ENCODE measurements at regions not wholly inside any gene's neighbourhood (a gene's known extent, or its start where the extent isn't known, plus 50 kb on each side); places are given as distances from the start of the nearest gene placed in this dataset.

GRCh38 chr12:93163260-93164036, 214.3 kb upstream of the NUDT4 start:
- no peak for DNase-seq

- no peak for DNase-seq
These were observed 213.4 kb upstream of the NUDT4 start for GRCh38 chr12:93164103-93164880.

GRCh38 chr12:93165384-93165932, 212.3 kb upstream of the NUDT4 start:
- DNase-seq, result no peak

GRCh38 chr12:93166541-93167307, 211.0 kb upstream of the NUDT4 start:
- no peak for DNase-seq

DNA sequence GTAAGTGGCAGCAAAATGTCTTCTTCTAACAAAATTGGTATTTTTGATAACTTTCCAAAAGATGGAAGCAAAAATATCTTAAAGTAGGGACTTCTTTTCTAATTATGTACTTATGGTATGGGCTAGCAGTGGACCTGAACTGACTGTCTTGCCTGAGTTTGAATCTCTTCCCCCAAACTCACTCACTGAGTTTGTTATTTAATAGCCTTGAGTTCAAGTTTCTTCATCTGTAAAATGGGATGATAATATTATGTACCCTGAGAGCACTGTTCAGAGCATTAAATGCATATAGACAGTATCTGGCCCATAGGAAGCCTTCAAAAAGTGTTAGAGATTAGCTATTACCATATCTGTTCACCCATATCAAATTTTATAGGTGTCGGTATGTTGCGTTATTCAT, 210.4 kb upstream of the NUDT4 start:
- DNase-seq, result no peak

- DNase-seq, result no peak
These were observed 209.8 kb upstream of the NUDT4 start for GRCh38 chr12:93167841-93168492.

DNA sequence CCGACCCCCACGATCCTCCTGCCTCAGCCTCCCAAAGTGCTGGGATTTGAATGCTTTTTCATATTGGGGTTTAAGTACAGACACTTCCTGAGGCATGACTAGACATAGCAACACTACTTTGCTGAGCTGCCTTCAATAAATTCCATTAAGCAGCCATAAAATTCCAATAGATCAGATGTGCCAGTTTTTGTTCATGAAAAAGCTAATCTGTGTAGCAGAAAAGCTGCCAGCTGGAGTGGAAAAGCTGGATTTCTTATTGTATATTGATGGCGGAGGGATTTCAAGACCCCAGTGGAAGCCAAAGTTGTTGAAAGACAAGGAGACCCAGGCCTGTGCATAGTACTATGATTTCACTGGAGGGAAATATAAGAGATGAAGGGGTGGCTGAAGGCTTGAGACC, 209.0 kb upstream of the NUDT4 start:
- DNase-seq, result no peak

- DNase-seq, result no peak
These were observed 208.2 kb upstream of the NUDT4 start for GRCh38 chr12:93169536-93169935.

DNA sequence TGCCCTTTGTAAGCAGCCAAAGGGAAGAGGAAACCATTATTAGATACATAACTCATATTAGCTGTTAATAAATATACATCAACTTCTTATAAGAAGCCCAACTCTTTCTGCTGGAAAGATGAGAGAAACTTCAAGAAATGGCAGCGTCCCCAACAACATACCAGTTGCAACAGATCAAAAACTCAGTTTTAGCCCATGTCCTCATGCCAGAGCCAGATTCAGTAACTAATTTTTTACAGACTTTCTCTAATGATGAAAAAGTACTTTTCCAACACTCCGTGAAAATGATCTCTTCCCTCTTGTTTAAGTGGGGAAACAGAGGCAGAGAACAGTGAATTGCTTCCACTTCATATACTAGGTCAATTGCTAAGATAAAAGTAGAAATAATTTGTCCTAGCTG, 206.8 kb upstream of the NUDT4 start:
- no peak for DNase-seq

- no peak for DNase-seq
These were observed 204.4 kb upstream of the NUDT4 start for GRCh38 chr12:93173178-93173957.

GRCh38 chr12:93174048-93174447, 203.7 kb upstream of the NUDT4 start:
- DNase-seq, result no peak

- DNase-seq, result no peak
These were observed 203.3 kb upstream of the NUDT4 start for GRCh38 chr12:93174473-93174872.

GRCh38 chr12:93176165-93176564, 201.6 kb upstream of the NUDT4 start:
- no peak for DNase-seq

DNA sequence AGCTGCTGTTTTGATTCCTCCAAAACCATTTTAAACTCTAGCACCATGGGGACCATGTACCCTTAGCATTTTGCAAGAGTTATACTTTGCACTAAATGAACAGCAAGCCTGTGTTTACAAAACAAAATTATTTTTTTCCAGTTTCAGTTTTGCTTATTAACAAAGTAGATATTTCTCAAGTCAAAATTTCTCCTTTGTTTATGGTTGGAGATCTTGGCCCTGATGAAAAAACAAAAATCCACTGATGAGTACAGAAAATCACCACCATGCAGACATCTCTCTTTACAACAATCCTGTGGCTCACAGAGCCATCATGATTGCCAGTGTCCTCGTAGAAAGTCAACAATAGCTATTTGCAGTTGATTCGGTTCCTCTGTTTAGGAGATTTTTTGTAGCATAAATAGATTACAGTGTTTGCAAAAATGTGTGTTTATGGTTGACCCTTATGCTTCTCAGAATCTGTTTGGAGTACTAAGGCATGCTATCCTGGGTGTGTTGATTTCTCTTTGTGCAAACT, 201.1 kb upstream of the NUDT4 start:
- DNase-seq, result no peak

- no peak for DNase-seq
These were observed 200.2 kb upstream of the NUDT4 start for GRCh38 chr12:93177208-93178153.

GRCh38 chr12:93178154-93178878, 199.4 kb upstream of the NUDT4 start:
- DNase-seq, result no peak

- no peak for DNase-seq
These were observed 197.9 kb upstream of the NUDT4 start for GRCh38 chr12:93179792-93180191.

DNA sequence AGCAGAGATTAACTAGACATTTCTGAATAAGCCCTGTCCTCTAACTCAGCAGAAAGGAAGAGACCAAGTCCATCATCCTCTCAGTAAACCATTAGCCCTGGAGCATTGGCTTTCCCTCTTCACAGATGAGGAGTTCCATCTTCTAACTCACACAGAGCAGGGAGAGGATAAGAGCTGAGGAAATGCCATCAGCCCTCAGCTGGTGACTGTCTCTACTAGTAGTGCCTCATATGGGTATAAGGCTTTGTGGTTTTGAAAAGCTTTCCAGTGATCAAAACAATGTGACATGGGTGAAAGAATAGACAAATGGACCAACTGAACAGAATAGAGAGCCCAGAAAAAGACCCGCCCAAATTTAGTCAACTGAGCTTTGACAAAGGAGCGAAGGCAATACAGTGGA, 197.2 kb upstream of the NUDT4 start:
- DNase-seq, result no peak

GRCh38 chr12:93181409-93181965, 196.2 kb upstream of the NUDT4 start:
- DNase-seq, result no peak
